HT-29 (cell line): ENCODE measurements at regions not wholly inside any gene's neighbourhood (a gene's known extent, or its start where the extent isn't known, plus 50 kb on each side); places are given as distances from the start of the nearest gene placed in this dataset. TPM values are rescaled to one million over a fixed set of nuclear protein-coding genes. Genes with fewer than 3 reads are reported as not detected.

Source experiments
- DNase-seq: peaks from one replicate; pipeline ENCODE4 v3.0.0-alpha.2; 2015; ENCODE audit warnings: low spot score
- small RNA-seq: library from RNA; depleted of rRNA; stranded (forward); fragments of <200 nt; gene quantifications from one replicate; pipeline ENCODE3, GENCODE V24; 2014

DNA sequence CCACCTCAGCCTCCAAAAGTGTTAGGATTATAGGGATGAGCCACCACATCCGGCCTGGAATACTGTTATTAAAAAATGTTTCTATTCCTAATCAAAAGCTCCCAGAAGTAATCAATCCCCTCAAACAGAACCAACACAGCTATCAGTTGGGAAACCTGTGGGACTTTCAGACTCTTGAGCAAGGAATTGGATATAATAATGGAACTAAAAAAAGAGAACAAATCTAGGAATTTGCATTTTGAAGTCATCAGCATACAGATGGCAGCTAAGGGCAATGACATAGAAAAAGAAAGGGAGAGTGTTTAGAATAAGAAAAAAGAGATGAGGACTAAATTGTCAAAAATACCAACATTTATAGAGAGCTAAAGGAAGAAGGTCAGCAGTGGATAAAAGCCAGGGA is 54.7 kb upstream of the AMN1 start:
- DNase-seq = no peak

DNA sequence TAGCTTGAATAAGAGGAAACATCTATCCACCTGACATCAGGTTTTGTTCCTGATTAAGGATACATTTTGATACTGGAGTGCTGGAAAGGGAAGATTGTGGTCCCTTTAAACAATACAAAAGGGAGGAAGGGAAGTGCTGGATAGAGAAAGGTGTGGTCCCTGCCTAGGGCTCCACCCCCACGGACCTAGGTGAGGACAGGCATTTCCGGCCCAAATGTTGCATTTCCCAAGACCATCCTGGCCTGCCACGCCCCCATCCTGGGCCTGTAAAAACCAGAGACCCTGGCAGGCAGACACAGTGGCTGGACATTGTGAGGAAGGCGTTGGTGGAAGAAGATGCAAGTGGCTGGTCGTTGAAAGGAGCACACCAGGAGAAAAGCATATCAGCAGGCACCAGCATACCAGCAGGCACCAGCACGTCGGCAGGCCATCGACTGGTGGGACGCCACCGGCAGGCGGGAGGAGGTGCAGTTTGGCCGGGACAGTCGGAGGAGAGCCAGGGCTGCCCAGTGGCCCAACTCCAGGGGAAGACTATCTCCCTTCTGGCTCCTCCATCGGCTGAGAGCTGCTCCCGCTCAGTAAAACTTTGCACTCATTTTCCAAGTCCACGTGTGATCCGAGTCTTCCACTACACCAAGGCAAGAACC is 53.2 kb upstream of the AMN1 start:
- no peak for DNase-seq

- DNase-seq = no peak
Measured at GRCh38 chr12:31780096-31780495, 51.3 kb upstream of the AMN1 start.

- DNase-seq = no peak
Measured at GRCh38 chr12:31778687-31779086, 49.9 kb upstream of the AMN1 start.

Small RNA genes lying in the stretch of these regions (small RNA-seq; reads per million reads assigned to genes)
- gene RF00402 (not detected), gene RNU6-1069P (not detected)
